ENCODE measurements at regions not wholly inside any gene's neighbourhood (a gene's known extent, or its start where the extent isn't known, plus 50 kb on each side); places are given as distances from the start of the nearest gene placed in this dataset.

DNA sequence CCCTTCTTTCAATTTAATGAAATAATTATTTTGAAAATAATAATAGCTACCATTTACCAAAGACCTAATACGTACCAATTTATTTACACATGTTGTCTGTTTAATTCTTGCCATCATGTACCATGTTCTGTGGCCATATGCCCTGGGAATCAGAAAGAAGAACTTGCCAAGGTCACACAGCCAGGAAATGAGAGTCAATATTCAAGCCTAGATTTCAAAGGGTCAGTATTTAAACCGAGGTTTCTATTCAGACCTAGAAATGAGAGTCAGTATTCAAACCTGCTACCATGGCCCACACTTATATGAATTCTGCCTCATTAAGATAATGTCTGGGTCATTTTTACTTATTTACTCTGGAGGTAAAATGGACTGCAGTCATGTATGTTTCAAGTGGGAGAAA is 103.6 kb upstream of the TBL1XR1 start:
- DNase-seq (ENCODE audit: low read depth) = no peak
- no peak overlapping the region for H3K4me3 ChIP-seq (replicated peaks; ENCODE audit: low read depth, low read length)
- TF ChIP-seq, protein P1, sequence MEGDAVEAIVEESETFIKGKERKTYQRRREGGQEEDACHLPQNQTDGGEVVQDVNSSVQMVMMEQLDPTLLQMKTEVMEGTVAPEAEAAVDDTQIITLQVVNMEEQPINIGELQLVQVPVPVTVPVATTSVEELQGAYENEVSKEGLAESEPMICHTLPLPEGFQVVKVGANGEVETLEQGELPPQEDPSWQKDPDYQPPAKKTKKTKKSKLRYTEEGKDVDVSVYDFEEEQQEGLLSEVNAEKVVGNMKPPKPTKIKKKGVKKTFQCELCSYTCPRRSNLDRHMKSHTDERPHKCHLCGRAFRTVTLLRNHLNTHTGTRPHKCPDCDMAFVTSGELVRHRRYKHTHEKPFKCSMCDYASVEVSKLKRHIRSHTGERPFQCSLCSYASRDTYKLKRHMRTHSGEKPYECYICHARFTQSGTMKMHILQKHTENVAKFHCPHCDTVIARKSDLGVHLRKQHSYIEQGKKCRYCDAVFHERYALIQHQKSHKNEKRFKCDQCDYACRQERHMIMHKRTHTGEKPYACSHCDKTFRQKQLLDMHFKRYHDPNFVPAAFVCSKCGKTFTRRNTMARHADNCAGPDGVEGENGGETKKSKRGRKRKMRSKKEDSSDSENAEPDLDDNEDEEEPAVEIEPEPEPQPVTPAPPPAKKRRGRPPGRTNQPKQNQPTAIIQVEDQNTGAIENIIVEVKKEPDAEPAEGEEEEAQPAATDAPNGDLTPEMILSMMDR (IDR thresholded peaks at IDR 0.05; ENCODE audit: low read length, missing control alignments) = no peak

DNA sequence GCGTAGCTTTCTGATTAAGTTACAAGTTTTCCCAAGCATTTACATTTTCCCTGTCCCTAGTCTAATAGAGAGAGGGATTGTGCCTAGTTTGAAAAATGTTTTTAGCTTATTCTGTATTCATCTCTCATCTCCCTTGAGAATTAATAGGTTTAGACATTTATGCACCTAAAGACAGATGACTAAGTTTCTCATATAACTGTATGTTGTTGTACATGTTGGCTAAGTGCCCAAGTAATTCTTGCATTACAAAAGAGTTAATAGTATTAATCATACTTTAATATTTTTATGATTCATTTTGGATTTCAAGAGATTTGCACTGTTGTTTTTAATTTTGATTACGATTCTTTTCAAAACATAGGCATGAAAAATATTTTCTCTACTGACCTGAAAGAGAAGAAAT is 109.0 kb upstream of the TBL1XR1 start:
- TF ChIP-seq, protein P1 (IDR thresholded peaks at IDR 0.05; ENCODE audit: low read length, missing control alignments) = no peak
- peak; percentile 59 for DNase-seq (ENCODE audit: low read depth)
- no peak overlapping the region for H3K4me3 ChIP-seq (replicated peaks; ENCODE audit: low read depth, low read length)

DNA sequence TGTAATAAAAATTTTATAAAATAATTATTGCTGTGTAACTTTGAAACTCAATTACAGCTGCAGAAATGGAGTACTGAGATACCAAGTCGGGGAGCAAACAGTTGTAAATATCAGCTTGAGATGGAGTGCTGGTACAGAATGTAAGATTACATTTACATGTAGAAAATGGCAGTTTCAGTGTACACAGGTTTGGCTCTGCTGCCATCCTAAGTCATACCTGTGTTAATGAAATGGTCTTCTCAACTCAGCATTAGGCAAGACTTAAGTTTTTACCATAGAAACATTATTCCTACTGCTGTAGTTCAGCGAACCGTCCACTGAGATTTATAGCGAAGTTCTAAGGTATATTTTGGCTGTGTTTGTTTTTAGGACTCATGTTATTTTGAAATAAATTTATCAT is 110.1 kb upstream of the TBL1XR1 start:
- no peak for DNase-seq (ENCODE audit: low read depth)
- no peak overlapping the region for H3K4me3 ChIP-seq (replicated peaks; ENCODE audit: low read depth, low read length)
- TF ChIP-seq, protein P1 (IDR thresholded peaks at IDR 0.05; ENCODE audit: low read length, missing control alignments) = no peak

DNA sequence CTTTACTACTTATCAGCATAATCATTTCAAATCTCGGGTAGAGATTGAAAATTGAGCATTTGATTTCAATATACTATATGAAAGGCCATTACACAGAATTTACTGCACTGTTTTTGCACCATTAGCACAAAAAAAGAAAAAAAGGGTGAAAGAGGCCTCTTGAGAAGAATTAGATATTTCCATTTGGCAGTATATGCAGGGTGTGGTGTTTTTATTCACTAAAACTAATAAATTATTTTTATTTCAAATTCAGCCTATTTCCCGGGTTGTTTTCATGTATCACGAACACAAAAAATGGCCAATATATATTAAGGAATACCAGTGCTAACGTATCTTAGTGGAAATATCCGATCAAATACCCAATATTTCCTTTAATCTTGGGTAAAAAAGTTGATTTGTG is 110.5 kb upstream of the TBL1XR1 start:
- no peak for DNase-seq (ENCODE audit: low read depth)
- no peak overlapping the region for H3K4me3 ChIP-seq (replicated peaks; ENCODE audit: low read depth, low read length)
- TF ChIP-seq, protein P1 (IDR thresholded peaks at IDR 0.05; ENCODE audit: low read length, missing control alignments) = no peak

DNA sequence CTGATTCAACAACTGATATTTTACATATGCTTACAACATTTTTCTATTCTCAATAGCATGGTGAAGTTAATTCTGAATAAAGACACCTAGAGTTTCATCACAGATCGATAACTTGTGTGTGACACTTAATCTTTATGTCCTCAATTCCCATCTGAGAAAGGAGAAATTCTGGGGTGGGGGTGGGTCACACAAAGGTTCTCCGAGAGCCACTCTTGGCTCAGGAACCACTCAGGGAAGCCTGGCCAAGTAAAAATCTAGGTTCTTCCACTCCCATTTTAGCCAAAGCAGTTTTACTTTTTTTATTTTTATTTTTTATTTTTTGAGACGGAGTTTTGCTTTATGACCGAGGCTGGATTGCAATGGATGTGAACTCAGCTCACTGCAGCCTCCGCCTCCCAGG is 111.0 kb upstream of the TBL1XR1 start:
- no peak overlapping the region for H3K4me3 ChIP-seq (replicated peaks; ENCODE audit: low read depth, low read length)
- TF ChIP-seq, protein P1 (IDR thresholded peaks at IDR 0.05; ENCODE audit: low read length, missing control alignments) = no peak

DNA sequence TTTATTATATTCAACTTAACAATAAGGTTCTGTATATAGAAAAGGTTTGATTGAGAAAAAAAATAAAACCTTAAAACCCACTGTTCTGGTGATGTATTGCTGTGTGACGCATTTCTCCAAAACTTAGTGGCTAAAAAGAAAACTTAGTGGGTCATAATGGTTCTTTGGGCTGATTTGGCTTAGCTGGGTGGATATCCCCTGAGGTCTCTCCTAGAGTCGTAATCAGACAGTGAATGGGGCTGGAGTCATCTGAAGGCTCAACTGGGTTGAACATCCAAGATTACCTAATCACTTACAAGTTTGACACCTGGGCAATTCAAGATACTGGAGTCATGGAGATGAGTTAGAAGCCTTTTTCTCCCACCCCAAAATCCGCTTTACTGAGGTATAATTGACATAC is 111.6 kb upstream of the TBL1XR1 start:
- no peak overlapping the region for H3K4me3 ChIP-seq (replicated peaks; ENCODE audit: low read depth, low read length)
- TF ChIP-seq, protein P1 (IDR thresholded peaks at IDR 0.05; ENCODE audit: low read length, missing control alignments) = no peak
- DNase-seq (ENCODE audit: low read depth) = no peak

More for the DNA sequence above, 111.0 kb upstream of the TBL1XR1 start:
- no peak for DNase-seq (ENCODE audit: low read depth)

DNA sequence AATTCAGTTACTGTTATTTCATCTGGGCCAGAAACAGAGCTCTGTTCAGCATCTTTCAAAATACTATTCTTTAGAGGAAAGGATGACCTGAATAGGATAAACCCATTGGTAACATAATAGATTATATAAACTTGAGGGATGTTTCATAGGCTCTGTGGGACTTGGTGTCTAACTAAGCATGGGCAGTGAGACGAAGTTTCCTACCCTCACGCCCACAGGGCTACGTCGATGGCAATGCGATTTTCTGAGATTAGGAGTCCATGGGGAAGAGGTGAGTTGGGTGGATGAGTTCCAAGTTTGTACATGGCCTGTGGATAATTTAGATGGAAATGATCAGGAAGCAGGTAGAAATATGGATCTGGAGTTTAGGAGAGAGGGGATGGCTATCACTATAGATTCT is 115.2 kb upstream of the TBL1XR1 start:
- TF ChIP-seq, protein P1 (IDR thresholded peaks at IDR 0.05; ENCODE audit: low read length, missing control alignments) = no peak
- DNase-seq (ENCODE audit: low read depth) = no peak
- no peak overlapping the region for H3K4me3 ChIP-seq (replicated peaks; ENCODE audit: low read depth, low read length)

Data from fibroblast of pulmonary artery (primary cell).